H9 (cell line): ENCODE measurements at regions not wholly inside any gene's neighbourhood (a gene's known extent, or its start where the extent isn't known, plus 50 kb on each side); places are given as distances from the start of the nearest gene placed in this dataset.

ENCODE experiments used
- DNase-seq: peaks from one replicate; pipeline ENCODE4 v3.0.0-alpha.2; 2017
- H2AFZ ChIP-seq: one replicate; pipeline ENCODE4 v1.6.1; 2013; ENCODE audit warnings: mild to moderate bottlenecking, low read length, control low read depth, moderate library complexity
- H2AK5ac ChIP-seq: 2 replicates; pipeline ENCODE4 v1.6.1; 2013; ENCODE audit warnings: low read length, control low read depth, mixed read lengths; ENCODE audit not compliant: insufficient read length
- H2BK120ac ChIP-seq: one replicate; pipeline ENCODE4 v1.6.1; 2013; ENCODE audit warnings: low read depth, mild to moderate bottlenecking, low read length, control low read depth, inconsistent platforms; ENCODE audit not compliant: poor library complexity, severe bottlenecking
- H2BK12ac ChIP-seq: 2 replicates; pipeline ENCODE4 v1.6.1; 2013; ENCODE audit warnings: low read length, control low read depth, mixed read lengths, low read depth; ENCODE audit not compliant: insufficient read length
- H2BK15ac ChIP-seq: 2 replicates; pipeline ENCODE4 v1.6.1; 2013; ENCODE audit warnings: low read depth, low read length, control low read depth
- H2BK20ac ChIP-seq: one replicate; pipeline ENCODE4 v1.6.1; 2013; ENCODE audit warnings: low read depth, mild to moderate bottlenecking, low read length, control low read depth, inconsistent platforms; ENCODE audit not compliant: poor library complexity, severe bottlenecking
- H2BK5ac ChIP-seq: 2 replicates; pipeline ENCODE4 v1.6.1; 2013; ENCODE audit warnings: low read length, control low read depth, mixed read lengths; ENCODE audit not compliant: insufficient read length
- H3K14ac ChIP-seq: 2 replicates; pipeline ENCODE4 v1.6.1; 2013; ENCODE audit warnings: low read length, control low read depth; ENCODE audit not compliant: insufficient read depth
- H3K18ac ChIP-seq: 2 replicates; pipeline ENCODE4 v1.6.1; 2013; ENCODE audit warnings: low read depth, mild to moderate bottlenecking, mixed read lengths, low read length, control low read depth; ENCODE audit not compliant: insufficient read length
- H3K23ac ChIP-seq: 2 replicates; pipeline ENCODE4 v1.6.1; 2013; ENCODE audit warnings: low read length, control low read depth, mixed read lengths, low read depth; ENCODE audit not compliant: insufficient read length
- H3K23me2 ChIP-seq: 2 replicates; pipeline ENCODE4 v1.6.1; 2013; ENCODE audit warnings: low read depth, mild to moderate bottlenecking, mixed read lengths, low read length, control low read depth; ENCODE audit not compliant: insufficient read length, poor library complexity, severe bottlenecking
- H3K27ac ChIP-seq: 2 replicates; pipeline ENCODE4 v1.5.1; 2013; ENCODE audit warnings: low read length, control low read depth, mixed read lengths, low read depth; ENCODE audit not compliant: insufficient read length
- H3K27me3 ChIP-seq: 2 replicates; pipeline ENCODE4 v1.6.1; 2013; ENCODE audit warnings: low read length, control low read depth, inconsistent platforms; ENCODE audit not compliant: insufficient read depth
- H3K4ac ChIP-seq: 2 replicates; pipeline ENCODE4 v1.6.1; 2013; ENCODE audit warnings: low read depth, mild to moderate bottlenecking, control low read depth, inconsistent platforms, low read length, moderate library complexity
- H3K4me1 ChIP-seq: 2 replicates; pipeline ENCODE4 v1.6.1; 2013; ENCODE audit warnings: low read length, control low read depth, inconsistent platforms; ENCODE audit not compliant: insufficient read depth
- H3K4me2 ChIP-seq: 2 replicates; pipeline ENCODE4 v1.6.1; 2013; ENCODE audit warnings: low read length, control low read depth, mixed read lengths; ENCODE audit not compliant: insufficient read length, insufficient read depth
- H3K56ac ChIP-seq: 2 replicates; pipeline ENCODE4 v1.6.1; 2013; ENCODE audit warnings: low read depth, mild to moderate bottlenecking, mixed read lengths, low read length, control low read depth; ENCODE audit not compliant: insufficient read length
- H3K79me1 ChIP-seq: 2 replicates; pipeline ENCODE4 v1.6.1; 2013; ENCODE audit warnings: low read depth, mild to moderate bottlenecking, moderate library complexity, low read length, control low read depth, inconsistent platforms; ENCODE audit not compliant: insufficient read depth, poor library complexity, severe bottlenecking
- H3K79me2 ChIP-seq: 2 replicates; pipeline ENCODE4 v1.6.1; 2013; ENCODE audit warnings: low read length, control low read depth, inconsistent platforms; ENCODE audit not compliant: insufficient read depth
- H3K9ac ChIP-seq: 2 replicates; pipeline ENCODE4 v1.6.1; 2013; ENCODE audit warnings: low read length, control low read depth, mixed read lengths; ENCODE audit not compliant: insufficient read length; ENCODE audit errors: extremely low read depth
- H3K9me3 ChIP-seq: one replicate; pipeline ENCODE4 v1.6.1; 2013; ENCODE audit warnings: low read depth, low read length, inconsistent platforms; ENCODE audit not compliant: control insufficient read depth
- H3T11ph ChIP-seq: one replicate; pipeline ENCODE4 v1.6.1; 2013; ENCODE audit warnings: mild to moderate bottlenecking, low read length, control low read depth, inconsistent platforms
- H4K20me1 ChIP-seq: one replicate; pipeline ENCODE4 v1.6.1; 2013; ENCODE audit not compliant: control insufficient read depth, insufficient read length, insufficient read depth
- H4K5ac ChIP-seq: 2 replicates; pipeline ENCODE4 v1.6.1; 2013; ENCODE audit warnings: low read depth, mild to moderate bottlenecking, mixed read lengths, low read length, control low read depth; ENCODE audit not compliant: insufficient read length
- H4K8ac ChIP-seq: replicated peaks from 2 replicates; pipeline ENCODE4 v1.6.1; 2013; ENCODE audit warnings: low read length, control low read depth, mixed read lengths, low read depth; ENCODE audit not compliant: insufficient read length
- H4K91ac ChIP-seq: 2 replicates; pipeline ENCODE4 v1.6.1; 2013; ENCODE audit warnings: low read depth, mild to moderate bottlenecking, moderate library complexity, mixed read lengths, low read length, control low read depth; ENCODE audit not compliant: insufficient read length
- H3K27ac Mint-ChIP-seq, 3 experiments: 2 replicates in 2 of 3; 3 replicates in 1 of 3; pipeline ENCODE4 v1.8.0; 2020 to 2021; ENCODE audit warnings: mixed read lengths in 3 of 3, mild to moderate bottlenecking in 1 of 3, moderate library complexity in 1 of 3
- H3K27me3 Mint-ChIP-seq: 2 replicates; pipeline ENCODE4 v1.8.0; 2021; ENCODE audit warnings: low read depth, mild to moderate bottlenecking, moderate library complexity, mixed read lengths
- H3K36me3 Mint-ChIP-seq, 3 experiments: 2 replicates in 2 of 3; 3 replicates in 1 of 3; pipeline ENCODE4 v1.8.0; 2020 to 2021; ENCODE audit warnings: low read depth in 3 of 3, mixed read lengths in 3 of 3; ENCODE audit not compliant: insufficient read depth in 1 of 3
- H3K4me1 Mint-ChIP-seq, 2 experiments: 2 replicates each; pipeline ENCODE4 v1.8.0; 2020; ENCODE audit warnings: mixed read lengths in 2 of 2
- H3K4me3 Mint-ChIP-seq, 2 experiments: 2 replicates in 1 of 2; 3 replicates in 1 of 2; pipeline ENCODE4 v1.8.0; 2020 to 2021; ENCODE audit warnings: mild to moderate bottlenecking in 2 of 2, mixed read lengths in 2 of 2, moderate library complexity in 1 of 2
- H3K9me3 Mint-ChIP-seq, 2 experiments: 2 replicates in 1 of 2; 3 replicates in 1 of 2; pipeline ENCODE4 v1.8.0; 2020; ENCODE audit warnings: mild to moderate bottlenecking in 2 of 2, mixed read lengths in 2 of 2, moderate library complexity in 1 of 2
- TF ChIP-seq, protein P1 (sequence below): fragments of 200-600 bp; sonication (generic); conservative IDR thresholded peaks from 3 replicates; pipeline ENCODE4 v1.8.0; 2021; ENCODE audit warnings: antibody characterized with exemption, mild to moderate bottlenecking

DNA sequence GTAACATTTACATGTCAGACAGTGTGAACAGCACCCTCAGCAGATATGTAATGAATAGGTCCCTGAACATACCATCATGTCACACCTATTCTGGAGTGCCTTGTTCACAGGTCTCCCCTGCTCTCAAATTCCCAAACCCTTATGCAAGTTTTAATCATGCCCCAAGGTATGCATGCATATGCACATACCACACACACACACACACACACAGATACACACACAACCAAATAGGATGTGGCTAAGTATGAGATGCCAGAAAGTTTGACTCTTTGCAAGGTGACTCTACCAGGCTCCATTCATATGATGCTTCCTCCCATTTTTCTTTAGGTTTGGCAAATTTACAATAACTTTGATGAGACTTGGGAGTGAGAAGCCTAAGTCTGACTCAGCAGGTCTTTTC, 243.8 kb upstream of the IRAK1BP1 start:
- no peak overlapping the region for H3K27ac ChIP-seq
- Mint-ChIP-seq H3K27me3 (no peaks in the 10 kb centered on the region), H3K36me3 (no peaks in the 10 kb centered on the region), H3K27ac (no peak overlapping the region), H3K9me3 (no peaks in the 10 kb centered on the region), H3K4me3 (no peak overlapping the region), H3K4me1 (no peaks in the 10 kb centered on the region)
- no peaks in the 10 kb centered on the region for H3K79me1 ChIP-seq
- H4K20me1 ChIP-seq: no peaks in the 10 kb centered on the region
- H3T11ph ChIP-seq: no peak overlapping the region
- no peak overlapping the region for H2BK12ac ChIP-seq
- H2BK15ac ChIP-seq: no peak overlapping the region
- H4K5ac ChIP-seq: no peak overlapping the region
- no peaks in the 10 kb centered on the region for H3K9me3 ChIP-seq
- no peaks in the 10 kb centered on the region; the same call in 1 of the 2 replicates for H3K4me1 ChIP-seq
- H3K56ac ChIP-seq: no peak overlapping the region
- no peak overlapping the region for H2BK20ac ChIP-seq
- no peak overlapping the region for H2BK5ac ChIP-seq
- no peak overlapping the region for H2BK120ac ChIP-seq
- H2AK5ac ChIP-seq: no peak overlapping the region
- no peak overlapping the region for H3K23ac ChIP-seq
- no peaks in the 10 kb centered on the region for H3K79me2 ChIP-seq
- no peak overlapping the region for H4K8ac ChIP-seq
- TF ChIP-seq, protein P1, sequence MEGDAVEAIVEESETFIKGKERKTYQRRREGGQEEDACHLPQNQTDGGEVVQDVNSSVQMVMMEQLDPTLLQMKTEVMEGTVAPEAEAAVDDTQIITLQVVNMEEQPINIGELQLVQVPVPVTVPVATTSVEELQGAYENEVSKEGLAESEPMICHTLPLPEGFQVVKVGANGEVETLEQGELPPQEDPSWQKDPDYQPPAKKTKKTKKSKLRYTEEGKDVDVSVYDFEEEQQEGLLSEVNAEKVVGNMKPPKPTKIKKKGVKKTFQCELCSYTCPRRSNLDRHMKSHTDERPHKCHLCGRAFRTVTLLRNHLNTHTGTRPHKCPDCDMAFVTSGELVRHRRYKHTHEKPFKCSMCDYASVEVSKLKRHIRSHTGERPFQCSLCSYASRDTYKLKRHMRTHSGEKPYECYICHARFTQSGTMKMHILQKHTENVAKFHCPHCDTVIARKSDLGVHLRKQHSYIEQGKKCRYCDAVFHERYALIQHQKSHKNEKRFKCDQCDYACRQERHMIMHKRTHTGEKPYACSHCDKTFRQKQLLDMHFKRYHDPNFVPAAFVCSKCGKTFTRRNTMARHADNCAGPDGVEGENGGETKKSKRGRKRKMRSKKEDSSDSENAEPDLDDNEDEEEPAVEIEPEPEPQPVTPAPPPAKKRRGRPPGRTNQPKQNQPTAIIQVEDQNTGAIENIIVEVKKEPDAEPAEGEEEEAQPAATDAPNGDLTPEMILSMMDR: no peak
- H2AFZ ChIP-seq: no peak overlapping the region
- no peak overlapping the region for H3K9ac ChIP-seq
- no peaks in the 10 kb centered on the region for H3K23me2 ChIP-seq
- no peak overlapping the region for H3K18ac ChIP-seq
- H4K91ac ChIP-seq: no peak overlapping the region
- DNase-seq: no peak
- no peak overlapping the region for H3K4me2 ChIP-seq
- no peak overlapping the region for H3K4ac ChIP-seq
- H3K27me3 ChIP-seq: no peaks in the 10 kb centered on the region
- no peak overlapping the region for H3K14ac ChIP-seq
